Endothelial cell of umbilical vein (primary cell): ENCODE measurements at regions not wholly inside any gene's neighbourhood (a gene's known extent, or its start where the extent isn't known, plus 50 kb on each side); places are given as distances from the start of the nearest gene placed in this dataset.

Source experiments
- BruUV-seq: library from RNA; stranded (reverse); fragments of 400-500 nt; replicated peaks from 2 replicates; lab custom pipeline; 2021; lab: Mats Ljungman, UMichigan
- CTCF ChIA-PET: fragments of 300-600, 350-600 bp; sonication (Branson Sonifier 250); formaldehyde crosslinking; loops from one replicate; lab custom pipeline; 2021; ENCODE audit warnings: antibody characterized with exemption, inconsistent platforms; lab: Charles Lee
- POLR2A ChIA-PET: fragments of 300-600, 350-600 bp; sonication (Branson Sonifier 250); formaldehyde crosslinking; loops from one replicate; lab custom pipeline; 2021; ENCODE audit warnings: antibody characterized with exemption, inconsistent platforms; lab: Charles Lee
- DNase-seq: peaks from one replicate; pipeline ENCODE4 v3.0.0-alpha.2; 2011; ENCODE audit warnings: low read depth, low spot score
- FAIRE-seq: peaks from 2 replicates; lab custom pipeline; 2011; peaks lifted over from hg19 to GRCh38; lab: Jason Lieb, UNC
- H2AFZ ChIP-seq: 2 replicates; pipeline ENCODE4 v1.6.0; 2012; ENCODE audit warnings: low read depth, low read length, control low read depth, inconsistent platforms
- H3K27ac ChIP-seq: 2 replicates; pipeline ENCODE4 v1.5.1; 2011; ENCODE audit warnings: low read depth, mild to moderate bottlenecking, control low read depth, low read length, moderate library complexity; ENCODE audit not compliant: insufficient read depth
- H3K27me3 ChIP-seq, 2 experiments: 2 replicates each; pipeline versions ENCODE4 v1.6.0 to v1.6.1; 2011; ENCODE audit warnings: low read length in 2 of 2, mixed read lengths in 1 of 2; ENCODE audit not compliant: control insufficient read depth in 2 of 2, insufficient read depth in 2 of 2
- H3K36me3 ChIP-seq, 2 experiments: 2 replicates in 1 of 2; 3 replicates in 1 of 2; pipeline ENCODE4 v1.5.1; 2011; ENCODE audit warnings: low read length in 2 of 2, mild to moderate bottlenecking in 1 of 2, moderate library complexity in 1 of 2; ENCODE audit not compliant: control insufficient read depth in 2 of 2, insufficient read depth in 2 of 2; ENCODE audit errors: extremely low read depth in 1 of 2
- H3K4me1 ChIP-seq: 3 replicates; pipeline ENCODE4 v1.5.1; 2011; ENCODE audit warnings: mild to moderate bottlenecking, low read length; ENCODE audit not compliant: control insufficient read depth, insufficient read depth; ENCODE audit errors: extremely low read depth
- H3K4me2 ChIP-seq: 2 replicates; pipeline ENCODE4 v1.6.1; 2011; ENCODE audit warnings: low read length, control low read depth, mixed read lengths; ENCODE audit not compliant: insufficient read depth
- H3K4me3 ChIP-seq, 3 experiments: fragments of 200-600 bp in 1 of 3; sonication (generic), shearing (Covaris generic) in 1 of 3; replicated peaks in 1 of 3; 2 replicates each; pipeline ENCODE4 v1.5.1; 2011 to 2016; ENCODE audit warnings: control low read depth in 3 of 3, low read length in 3 of 3, mild to moderate bottlenecking in 2 of 3, inconsistent platforms in 1 of 3, low read depth in 1 of 3, moderate library complexity in 1 of 3; ENCODE audit not compliant: insufficient read depth in 1 of 3
- H3K79me2 ChIP-seq: 2 replicates; pipeline ENCODE4 v1.6.0; 2012; ENCODE audit warnings: low read length, inconsistent platforms; ENCODE audit not compliant: control insufficient read depth, insufficient read depth
- H3K9ac ChIP-seq: replicated peaks from 2 replicates; pipeline ENCODE3; 2011; ENCODE audit warnings: low read length, control low read depth; ENCODE audit not compliant: insufficient read depth; ENCODE audit errors: extremely low read depth
- H3K9me1 ChIP-seq: replicated peaks from 3 replicates; pipeline ENCODE4 v1.6.0; 2011; ENCODE audit warnings: mild to moderate bottlenecking, low read length; ENCODE audit not compliant: control insufficient read depth, insufficient read depth; ENCODE audit errors: extremely low read depth
- H3K9me3 ChIP-seq: replicated peaks from 2 replicates; pipeline ENCODE4 v1.5.1; 2012; ENCODE audit warnings: low read length, inconsistent platforms; ENCODE audit not compliant: control insufficient read depth, insufficient read depth
- H4K20me1 ChIP-seq: replicated peaks from 2 replicates; pipeline ENCODE3; 2011; ENCODE audit warnings: mild to moderate bottlenecking, low read length; ENCODE audit not compliant: control insufficient read depth, insufficient read depth; ENCODE audit errors: extremely low read depth
- GATA2 ChIP-seq: IDR thresholded peaks from 2 replicates; pipeline ENCODE4 v1.7.0; 2011; ENCODE audit warnings: low read depth, mild to moderate bottlenecking, moderate library complexity, mixed read lengths, low read length; ENCODE audit not compliant: insufficient read length, insufficient read depth
- POLR2AphosphoS5 ChIP-seq: IDR thresholded peaks from 2 replicates; pipeline ENCODE4 v1.6.1; 2012; ENCODE audit warnings: low read depth, mild to moderate bottlenecking, control low read depth, low read length, moderate library complexity; ENCODE audit not compliant: insufficient read depth
- dilution Hi-C: fragments of 300-500 bp; cut with MboI; formaldehyde crosslinking; loops from one replicate; pipeline ENCODE4 v1.15.0; 2019; ENCODE audit warnings: low sequenced_read_pairs; ENCODE audit not compliant: extremely low pct_ligation_motif_present
- intact Hi-C: fragments of 100-400 bp; cut with micrococcal nuclease; formaldehyde crosslinking; loops from one replicate; pipeline ENCODE4 v1.10.0; 2022

GRCh38 chr7:52720856-52721255, 314.6 kb upstream of the POM121L12 start:
- no peak for TF ChIP-seq GATA2
- Histone ChIP-seq H3K36me3 (no peaks in the 10 kb centered on the region), H3K4me1 (peaks cover 6% of the 10 kb centered on the region), H2AFZ (no peak overlapping the region), H3K27ac (no peak overlapping the region), H3K9me1 (no peaks in the 10 kb centered on the region), H3K4me3 (no peak overlapping the region), H3K9me3 (no peaks in the 10 kb centered on the region), H3K4me2 (no peak overlapping the region), H3K27me3 (no peaks in the 10 kb centered on the region), H3K9ac (no peak overlapping the region), H3K79me2 (no peaks in the 10 kb centered on the region), H4K20me1 (no peaks in the 10 kb centered on the region)
- dilution Hi-C loops (no loop called here), intact Hi-C loops (no loop called here)
- CTCF ChIA-PET, result interaction anchor here (0.6 kb wide), 1 partner anchor 118 kb away, joined by 3 read pairs; no protein-coding TSS in a partner anchor
- no peak for FAIRE-seq
- POLR2A ChIA-PET, result no interaction called here
- no TSS peak for BruUV-seq
- DNase-seq, result no peak

- H3K27me3 ChIP-seq, result no peaks in the 10 kb centered on the region
- FAIRE-seq, result peak; percentile 70
- H3K4me2 ChIP-seq, result no peak overlapping the region
- no peaks in the 10 kb centered on the region for H3K9me1 ChIP-seq
- H3K36me3 ChIP-seq, result no peaks in the 10 kb centered on the region
- no TSS peak for BruUV-seq
- no peak overlapping the region for H3K9ac ChIP-seq
- CTCF ChIA-PET, result no interaction called here
- DNase-seq, result peak; percentile 60
- POLR2A ChIA-PET, result no interaction called here
- H4K20me1 ChIP-seq, result no peaks in the 10 kb centered on the region
- intact Hi-C loops (no loop called here), dilution Hi-C loops (no loop called here)
- no peaks in the 10 kb centered on the region for H3K79me2 ChIP-seq
- H3K4me1 ChIP-seq, result peaks cover 6% of the 10 kb centered on the region
- no peak overlapping the region for H3K4me3 ChIP-seq
- TF ChIP-seq GATA2 (peak; percentile 79), POLR2AphosphoS5 (no peak)
- H2AFZ ChIP-seq, result peak overlapping the region; percentile 31
- no peaks in the 10 kb centered on the region for H3K9me3 ChIP-seq
- no peak overlapping the region for H3K27ac ChIP-seq
These were observed 315.8 kb upstream of the POM121L12 start for GRCh38 chr7:52719677-52720076.
